ENCODE measurements at regions not wholly inside any gene's neighbourhood (a gene's known extent, or its start where the extent isn't known, plus 50 kb on each side); places are given as distances from the start of the nearest gene placed in this dataset.
"Not testable (repeated sequence)": the region's sequence is repeated elsewhere in the genome, so short reads cannot be mapped to it uniquely, and the experiment has no call there.

GRCh38 chr5:17411436-17412402 lies 86.3 kb upstream of the TAF11L2 start:
- no peak for DNase-seq (ENCODE audit: low spot score)
- no peaks in the 10 kb centered on the region for H3K27me3 ChIP-seq (replicated peaks; ENCODE audit: insufficient read depth)
- intact Hi-C loops (cut with DNase I): no loop called here
- H3K36me3 ChIP-seq: no peaks in the 10 kb centered on the region
- H3K27ac ChIP-seq: no peak overlapping the region
- no peaks in the 10 kb centered on the region for H3K9me3 ChIP-seq
- no peak overlapping the region for H3K4me3 ChIP-seq
- 64% methylated on average over 11 of the region's 11 CpGs for WGBS
- no peaks in the 10 kb centered on the region for H3K4me1 ChIP-seq (replicated peaks)
- no peak for TF ChIP-seq POLR2A (IDR thresholded peaks at IDR 0.05)
- no peak for TF ChIP-seq POLR2AphosphoS5 (IDR thresholded peaks at IDR 0.05)
- TF ChIP-seq, protein P1, sequence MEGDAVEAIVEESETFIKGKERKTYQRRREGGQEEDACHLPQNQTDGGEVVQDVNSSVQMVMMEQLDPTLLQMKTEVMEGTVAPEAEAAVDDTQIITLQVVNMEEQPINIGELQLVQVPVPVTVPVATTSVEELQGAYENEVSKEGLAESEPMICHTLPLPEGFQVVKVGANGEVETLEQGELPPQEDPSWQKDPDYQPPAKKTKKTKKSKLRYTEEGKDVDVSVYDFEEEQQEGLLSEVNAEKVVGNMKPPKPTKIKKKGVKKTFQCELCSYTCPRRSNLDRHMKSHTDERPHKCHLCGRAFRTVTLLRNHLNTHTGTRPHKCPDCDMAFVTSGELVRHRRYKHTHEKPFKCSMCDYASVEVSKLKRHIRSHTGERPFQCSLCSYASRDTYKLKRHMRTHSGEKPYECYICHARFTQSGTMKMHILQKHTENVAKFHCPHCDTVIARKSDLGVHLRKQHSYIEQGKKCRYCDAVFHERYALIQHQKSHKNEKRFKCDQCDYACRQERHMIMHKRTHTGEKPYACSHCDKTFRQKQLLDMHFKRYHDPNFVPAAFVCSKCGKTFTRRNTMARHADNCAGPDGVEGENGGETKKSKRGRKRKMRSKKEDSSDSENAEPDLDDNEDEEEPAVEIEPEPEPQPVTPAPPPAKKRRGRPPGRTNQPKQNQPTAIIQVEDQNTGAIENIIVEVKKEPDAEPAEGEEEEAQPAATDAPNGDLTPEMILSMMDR (IDR thresholded peaks at IDR 0.05): no peak

DNA sequence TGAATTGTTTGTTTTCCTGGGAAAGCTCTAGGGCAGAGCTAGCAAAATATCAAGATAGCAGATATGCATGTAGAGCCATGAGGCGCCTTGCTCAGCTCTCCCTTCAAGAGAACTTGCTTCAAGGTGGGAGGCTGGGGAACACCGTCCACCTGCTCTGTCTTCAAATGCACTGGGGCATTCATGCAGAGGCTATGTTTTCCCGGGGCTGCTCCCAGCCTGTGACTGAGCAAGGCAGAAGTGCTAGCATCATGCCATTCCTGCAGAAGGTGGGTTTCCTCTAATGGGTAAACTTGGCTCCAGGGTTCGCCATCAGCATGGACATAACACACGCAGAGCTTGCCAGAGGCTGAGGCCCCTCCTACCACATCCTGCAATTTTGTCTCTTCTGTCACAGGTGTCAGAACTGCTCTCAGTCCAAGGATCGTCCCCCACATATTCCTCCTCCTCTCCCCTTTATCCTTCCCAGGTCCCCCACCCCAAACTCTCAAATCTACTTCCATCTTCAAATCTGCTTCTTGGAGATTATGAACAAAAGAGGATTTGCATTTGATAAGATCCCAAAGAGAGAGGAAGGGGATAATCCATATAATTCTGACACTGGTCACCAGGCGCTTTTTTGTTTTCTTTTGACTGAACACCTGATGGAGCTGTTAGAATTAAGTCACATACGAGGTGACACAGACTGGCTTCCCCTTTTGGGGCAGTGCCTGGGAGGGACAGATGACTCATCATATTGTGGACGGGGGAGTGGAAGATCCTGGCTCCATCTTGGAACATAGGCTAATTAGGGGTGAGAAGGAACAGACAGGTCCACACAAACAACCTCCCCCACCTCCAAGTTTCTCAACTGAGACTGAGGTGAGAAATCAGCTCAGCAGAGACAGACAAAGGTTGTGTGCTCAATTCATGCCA lies 85.0 kb upstream of the TAF11L2 start:
- intact Hi-C loops (cut with DNase I): no loop called here
- WGBS: 68% methylated on average over 9 of the region's 9 CpGs
- no peak for DNase-seq (ENCODE audit: low spot score)

GRCh38 chr5:17413691-17414090 lies 84.3 kb upstream of the TAF11L2 start:
- no peak for DNase-seq (ENCODE audit: low spot score)
- intact Hi-C loops (cut with DNase I): no loop called here
- Histone ChIP-seq H3K9me3 (no peaks in the 10 kb centered on the region), H3K4me3 (no peak overlapping the region), H3K36me3 (no peaks in the 10 kb centered on the region), H3K4me1 (replicated peaks) (no peaks in the 10 kb centered on the region), H3K27ac (no peak overlapping the region), H3K27me3 (replicated peaks; ENCODE audit: insufficient read depth) (no peaks in the 10 kb centered on the region)
- WGBS: 87% methylated on average over 3 of the region's 3 CpGs
- TF ChIP-seq POLR2A (IDR thresholded peaks at IDR 0.05) (no peak), POLR2AphosphoS5 (IDR thresholded peaks at IDR 0.05) (no peak)
- TF ChIP-seq, protein P1 (IDR thresholded peaks at IDR 0.05): no peak

More for the DNA sequence above, 85.0 kb upstream of the TAF11L2 start:
- Histone ChIP-seq H3K9me3 (no peaks in the 10 kb centered on the region), H3K4me3 (no peak overlapping the region), H3K27ac (no peak overlapping the region), H3K27me3 (replicated peaks; ENCODE audit: insufficient read depth) (no peaks in the 10 kb centered on the region), H3K4me1 (replicated peaks) (no peaks in the 10 kb centered on the region), H3K36me3 (no peaks in the 10 kb centered on the region)
- TF ChIP-seq, protein P1 (IDR thresholded peaks at IDR 0.05): no peak
- TF ChIP-seq POLR2AphosphoS5 (IDR thresholded peaks at IDR 0.05): no peak
- TF ChIP-seq POLR2A (IDR thresholded peaks at IDR 0.05): no peak

- Histone ChIP-seq H3K4me3 (no peak overlapping the region), H3K27me3 (replicated peaks; ENCODE audit: insufficient read depth) (no peaks in the 10 kb centered on the region), H3K36me3 (no peaks in the 10 kb centered on the region), H3K27ac (no peak overlapping the region), H3K4me1 (replicated peaks) (no peaks in the 10 kb centered on the region), H3K9me3 (no peaks in the 10 kb centered on the region)
- no peak for DNase-seq (ENCODE audit: low spot score)
- TF ChIP-seq POLR2AphosphoS5 (IDR thresholded peaks at IDR 0.05) (no peak), POLR2A (IDR thresholded peaks at IDR 0.05) (no peak)
- TF ChIP-seq, protein P1 (IDR thresholded peaks at IDR 0.05): no peak
- 52% methylated on average over 13 of the region's 13 CpGs for WGBS
- intact Hi-C loops (cut with DNase I): no loop called here
Observed at GRCh38 chr5:17415321-17415758, 82.7 kb upstream of the TAF11L2 start.

GRCh38 chr5:17416374-17416773 lies 81.7 kb upstream of the TAF11L2 start:
- H3K27ac ChIP-seq; H3K27me3 ChIP-seq (replicated peaks; ENCODE audit: insufficient read depth); H3K4me1 ChIP-seq (replicated peaks); H3K9me3 ChIP-seq; H3K4me3 ChIP-seq; DNase-seq (ENCODE audit: low spot score); H3K36me3 ChIP-seq; intact Hi-C loops (cut with DNase I): not testable (repeated sequence)
- 90% methylated on average over 4 of the region's 4 CpGs for WGBS

Data from prostate gland (tissue), 2 donors.